Testis (tissue), 2 donors: ENCODE measurements at regions not wholly inside any gene's neighbourhood (a gene's known extent, or its start where the extent isn't known, plus 50 kb on each side); places are given as distances from the start of the nearest gene placed in this dataset.

Experiments
- CTCF ChIP-seq, 3 experiments: fragments of 450-650 bp in 2 of 3; fragments of 200-600 bp in 1 of 3; sonication (generic) in 1 of 3; IDR thresholded peaks; one replicate each; pipeline ENCODE4 v1.5.1; 2016 to 2019; ENCODE audit warnings: antibody characterized with exemption in 3 of 3, mild to moderate bottlenecking in 2 of 3, moderate library complexity in 1 of 3
- POLR2A ChIP-seq: fragments of 450-650 bp; IDR thresholded peaks from one replicate; pipeline ENCODE4 v1.6.1; 2017; ENCODE audit warnings: antibody characterized with exemption, mild to moderate bottlenecking, moderate library complexity

- no peak for TF ChIP-seq CTCF (IDR thresholded peaks at IDR 0.05)
- TF ChIP-seq POLR2A = no peak
These were observed 356.5 kb downstream of the MATN1 start for GRCh38 chr1:30366911-30367310.
